HCEC 1CT (cell line): ENCODE measurements at regions not wholly inside any gene's neighbourhood (a gene's known extent, or its start where the extent isn't known, plus 50 kb on each side); places are given as distances from the start of the nearest gene placed in this dataset.

Experiments
- DNase-seq: peaks from one replicate; pipeline ENCODE4 v3.0.0-alpha.2; 2017

DNA sequence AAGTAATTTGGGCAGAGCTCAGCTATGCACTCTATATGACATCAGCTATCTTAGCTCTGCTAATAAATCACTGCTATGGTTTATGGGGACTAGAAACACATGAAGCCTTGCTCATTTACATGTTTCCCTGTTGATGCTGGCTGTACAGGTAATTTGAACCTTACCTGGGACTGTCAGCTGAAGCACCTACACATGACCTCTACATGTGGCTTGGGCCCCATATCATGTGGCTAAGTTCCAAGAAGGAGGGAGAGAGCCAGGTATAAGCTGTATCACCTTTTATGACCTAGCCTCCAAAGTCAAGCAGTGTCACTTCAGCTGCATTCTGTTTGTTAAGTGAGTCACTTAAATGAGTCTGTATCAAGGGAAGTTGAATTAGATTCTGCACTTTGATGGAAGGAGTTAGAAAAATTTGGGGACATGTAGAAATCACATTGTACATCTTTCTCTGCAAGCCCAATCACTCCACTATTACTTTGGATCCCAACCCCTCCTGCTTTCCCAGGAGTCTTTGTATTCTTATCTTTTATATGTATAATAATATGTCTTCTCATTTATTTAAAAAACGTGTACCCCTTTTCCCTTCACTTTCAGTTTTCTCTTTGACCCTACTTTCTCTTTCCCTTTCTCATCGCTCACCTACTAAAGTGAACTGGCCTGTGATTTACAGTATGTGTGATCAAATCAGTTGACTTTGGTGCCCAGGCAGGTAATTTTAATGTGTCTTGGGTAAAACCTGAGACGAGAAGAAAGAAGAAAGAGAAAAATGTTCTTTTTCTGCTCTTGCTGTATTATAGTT lies 53.4 kb upstream of the PRKACB start:
- no peak for DNase-seq

DNA sequence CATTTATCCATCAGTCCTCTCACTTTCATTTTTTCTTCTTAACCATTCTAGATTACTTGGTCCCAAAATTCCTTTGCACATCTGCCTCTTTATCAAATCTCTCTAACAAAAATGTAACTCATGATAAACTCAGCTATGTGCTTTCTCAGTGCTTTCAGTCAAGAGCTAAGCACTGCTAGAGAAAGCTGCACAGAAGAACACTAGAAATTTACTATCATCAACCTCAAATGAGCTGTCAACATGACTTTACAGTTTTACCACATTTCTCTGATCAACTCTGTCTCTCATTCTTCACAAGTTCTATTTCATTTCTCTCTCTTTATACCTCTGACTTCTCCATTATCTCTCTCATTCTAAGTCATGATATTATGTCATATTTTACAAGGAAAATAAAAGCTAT lies 54.2 kb upstream of the PRKACB start:
- no peak for DNase-seq

DNA sequence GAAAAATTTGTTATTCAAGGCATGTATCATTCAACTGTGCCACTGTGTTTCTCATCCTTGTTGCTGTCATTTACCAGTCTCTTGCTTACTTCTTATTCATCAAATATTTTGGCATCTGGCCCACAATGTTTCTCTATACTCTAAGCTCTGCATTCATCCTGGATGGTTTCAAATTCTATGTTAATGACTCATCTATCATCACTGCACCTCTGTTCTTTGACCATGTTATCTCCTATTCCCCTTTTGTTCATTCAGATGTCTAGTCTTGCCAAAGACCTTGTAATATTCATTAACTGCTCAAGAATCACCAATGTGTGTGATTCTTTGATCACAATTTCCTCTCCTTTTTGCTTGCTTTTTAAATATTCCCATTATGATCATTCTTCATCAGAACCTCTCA lies 54.6 kb upstream of the PRKACB start:
- DNase-seq, result peak; percentile 72

DNA sequence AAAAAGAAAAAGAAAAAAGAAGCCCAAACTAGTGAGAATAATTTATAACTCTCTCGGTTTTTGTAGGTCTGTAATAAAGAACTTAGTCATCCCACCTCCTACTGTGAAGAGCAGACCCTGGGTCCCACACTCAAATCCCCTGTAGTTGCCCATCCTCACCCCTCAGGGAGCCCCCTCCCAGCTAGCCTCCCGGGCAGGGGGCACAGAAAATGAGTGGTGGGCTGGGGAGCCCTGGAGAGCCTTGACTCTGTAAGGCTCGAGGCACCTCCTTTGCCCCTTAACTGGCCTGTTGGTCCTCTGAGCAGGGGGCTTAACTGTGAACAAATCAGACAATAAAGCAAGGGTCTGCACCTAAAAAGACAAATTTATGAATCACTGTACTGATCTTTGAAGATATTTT lies 57.5 kb upstream of the PRKACB start:
- no peak for DNase-seq

DNA sequence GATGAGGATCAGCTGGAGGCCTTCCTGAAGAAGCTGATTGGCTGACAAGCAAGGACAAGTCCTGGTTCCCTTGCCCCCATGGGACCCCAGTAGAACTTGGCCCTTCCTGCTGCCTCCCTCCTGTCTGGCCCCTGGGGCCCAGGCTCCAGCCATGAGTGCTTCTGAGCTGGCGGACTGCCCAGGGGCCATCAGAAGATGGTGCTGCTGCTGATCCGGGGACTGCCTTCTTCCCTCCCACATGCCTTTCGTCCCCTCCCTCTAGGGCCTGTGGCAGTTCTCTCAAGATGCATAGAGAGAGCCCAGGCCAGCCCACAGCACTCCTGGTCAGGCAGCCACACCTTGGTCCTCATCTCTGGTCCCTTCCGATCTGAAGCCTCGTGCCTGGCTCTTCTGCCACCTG lies 57.9 kb upstream of the PRKACB start:
- DNase-seq, result no peak

DNA sequence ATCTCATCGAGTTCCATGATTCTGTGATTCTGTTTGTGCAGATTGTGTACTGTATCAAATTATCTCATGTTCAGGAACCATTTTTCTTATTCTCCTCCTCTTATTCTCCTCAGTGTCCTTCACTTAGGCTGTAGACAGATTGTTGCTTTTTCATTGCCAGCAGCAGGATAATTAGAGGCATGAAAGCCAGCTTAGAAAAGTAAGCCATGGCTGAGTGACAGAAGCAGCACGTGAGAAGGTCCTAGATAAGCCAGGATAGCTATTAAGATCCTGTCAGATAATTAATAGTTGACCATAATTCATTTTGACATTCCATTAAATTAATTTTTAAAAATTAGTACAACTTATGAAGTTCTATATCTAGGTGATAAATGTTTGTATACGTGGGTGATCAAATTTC lies 60.8 kb upstream of the PRKACB start:
- no peak for DNase-seq

DNA sequence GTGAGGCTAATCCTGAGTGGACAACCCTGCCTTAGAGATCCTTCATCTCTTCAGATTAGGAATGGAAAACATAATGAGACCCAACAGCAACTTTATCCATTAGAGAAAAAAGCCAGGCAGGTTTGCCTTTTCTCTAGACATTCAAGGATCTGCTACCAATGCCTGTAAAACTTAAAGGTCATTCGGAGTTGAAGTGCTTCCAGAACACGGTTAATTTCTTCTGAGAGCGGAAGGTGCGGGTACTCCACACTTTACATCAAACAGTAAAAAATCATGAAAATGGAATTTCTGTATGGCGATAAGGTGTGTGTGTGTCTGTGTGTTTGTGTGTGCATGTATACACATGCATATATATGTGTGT lies 65.2 kb upstream of the PRKACB start:
- DNase-seq, result no peak

DNA sequence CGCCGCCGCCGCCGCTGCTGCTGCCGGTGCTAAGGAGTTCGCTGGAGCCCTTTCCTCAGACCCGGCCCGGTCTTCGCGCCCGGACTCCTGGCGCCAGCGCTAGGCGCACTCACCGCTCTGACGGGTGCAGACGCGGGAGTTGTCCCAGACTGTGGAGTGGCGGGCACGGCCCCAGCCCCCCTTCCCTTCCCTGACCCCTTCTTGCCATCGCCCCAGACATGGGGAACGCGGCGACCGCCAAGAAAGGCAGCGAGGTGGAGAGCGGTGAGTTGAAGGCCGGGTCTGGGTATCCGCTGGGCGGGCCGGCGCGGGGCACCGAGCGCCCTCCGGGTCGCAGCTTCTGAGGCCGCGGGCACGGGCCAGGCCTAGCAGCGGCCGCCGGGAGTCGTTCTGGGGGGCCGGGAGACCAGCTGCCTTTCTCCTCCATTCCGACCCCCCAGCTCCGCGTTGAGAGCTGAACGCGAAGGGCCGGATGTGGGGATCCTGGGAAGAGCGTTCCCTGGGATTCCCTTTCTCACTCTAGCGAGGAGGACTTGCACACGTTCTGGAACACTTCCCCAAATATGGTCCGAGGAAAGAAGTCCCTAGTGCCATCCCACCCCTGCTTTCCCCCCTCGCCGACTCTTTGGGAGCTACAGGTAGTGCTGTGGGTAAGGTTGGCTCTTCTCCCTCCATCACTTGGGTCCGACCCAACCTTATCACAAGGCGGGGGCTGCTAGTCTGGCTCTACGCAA lies 65.8 kb upstream of the PRKACB start:
- DNase-seq, result peak; percentile 50

DNA sequence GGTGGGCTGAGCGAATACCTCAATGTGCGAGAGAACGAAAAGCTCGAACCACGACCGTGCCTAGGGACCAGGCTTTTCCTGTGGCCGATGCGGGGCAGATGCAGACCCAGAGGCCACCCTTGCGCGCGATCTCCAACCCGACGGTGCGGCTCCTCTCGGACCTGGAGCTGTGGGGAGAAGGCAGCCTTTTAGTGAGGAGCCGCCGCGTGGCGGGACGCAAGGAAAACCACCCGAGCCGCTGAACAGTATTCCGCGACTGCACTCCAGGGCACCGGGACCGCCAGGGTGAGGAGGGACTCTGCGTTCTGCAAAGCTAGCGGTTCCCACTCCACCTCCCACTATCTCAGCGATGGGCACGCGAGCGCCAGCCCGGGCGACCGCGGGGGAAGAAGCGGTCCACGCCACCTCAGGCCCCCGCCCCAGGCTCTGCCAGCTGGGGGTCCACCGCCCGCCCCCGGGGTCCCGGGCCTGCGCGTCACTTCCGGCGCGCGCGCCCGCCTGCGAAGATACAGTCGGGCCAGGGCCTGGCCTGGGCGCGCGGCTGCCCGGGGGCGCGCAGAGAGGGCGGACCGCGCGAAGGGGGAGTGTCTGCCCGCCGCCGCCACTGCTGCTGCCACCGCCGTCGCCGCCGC lies 66.5 kb upstream of the PRKACB start:
- peak; percentile 81 for DNase-seq

DNA sequence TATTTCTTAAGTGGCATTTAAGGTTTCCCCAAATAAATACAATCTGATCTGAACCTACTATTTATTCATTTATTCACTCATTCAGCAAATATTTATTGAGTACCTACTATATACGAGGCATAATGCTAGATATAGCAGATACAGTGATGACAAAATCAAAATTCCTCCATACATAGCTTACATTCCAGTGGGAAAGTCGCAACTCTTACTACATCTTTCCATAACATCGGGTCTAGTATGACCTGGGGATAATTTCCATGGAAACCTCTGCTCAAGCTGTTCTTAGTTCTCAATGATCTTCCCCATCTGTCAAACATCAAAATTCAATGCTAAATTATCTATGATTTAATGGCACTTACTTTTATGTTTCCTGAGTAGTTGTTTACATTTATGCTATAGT lies 70.8 kb upstream of the PRKACB start:
- DNase-seq, result peak; percentile 62

DNA sequence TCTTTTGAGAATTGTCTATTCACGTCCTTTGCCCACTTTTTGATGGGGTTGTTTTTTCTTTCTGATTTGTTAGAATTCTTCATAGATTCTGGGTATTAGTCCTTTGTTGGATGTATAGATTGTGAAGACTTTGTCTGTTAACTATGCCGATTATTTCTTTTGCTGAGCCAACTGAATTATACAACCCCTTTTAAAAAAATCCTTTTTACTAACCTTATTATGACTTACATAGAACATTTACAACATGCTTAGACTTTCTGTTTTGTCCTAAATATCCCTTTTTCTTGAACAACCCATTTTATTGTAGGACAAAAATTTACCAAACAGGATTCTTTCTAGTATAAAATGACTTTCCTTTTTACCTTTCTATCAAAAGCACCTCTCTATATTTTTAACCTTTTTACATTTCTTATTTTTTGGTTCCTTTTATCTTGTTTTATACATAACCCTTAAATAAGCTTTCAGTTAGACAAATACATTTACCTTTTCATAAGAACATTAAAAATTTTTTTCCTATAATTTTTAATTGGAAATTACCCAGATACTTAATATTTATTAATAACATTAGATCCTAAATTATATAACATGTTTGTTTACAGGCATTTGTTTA lies 70.4 kb upstream of the TTLL7 start:
- no peak for DNase-seq

DNA sequence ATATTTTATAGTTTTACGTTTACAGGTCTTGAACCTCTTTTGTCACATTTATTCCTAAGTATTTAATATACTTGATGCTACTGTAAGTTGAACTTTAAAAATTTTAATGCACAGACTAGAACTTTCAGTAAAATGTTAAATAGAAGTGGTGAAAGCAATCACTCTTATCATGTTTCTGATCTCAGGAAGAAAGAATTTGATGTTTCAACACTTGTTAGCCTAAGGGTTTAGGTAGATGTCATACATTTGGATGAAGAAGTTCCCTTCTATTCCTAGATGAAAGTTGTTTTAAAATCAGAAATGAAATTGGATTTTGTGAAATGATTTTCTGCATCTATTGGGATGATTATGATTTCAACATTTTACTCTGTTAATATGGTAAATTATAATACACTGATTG lies 63.6 kb upstream of the TTLL7 start:
- DNase-seq, result no peak

DNA sequence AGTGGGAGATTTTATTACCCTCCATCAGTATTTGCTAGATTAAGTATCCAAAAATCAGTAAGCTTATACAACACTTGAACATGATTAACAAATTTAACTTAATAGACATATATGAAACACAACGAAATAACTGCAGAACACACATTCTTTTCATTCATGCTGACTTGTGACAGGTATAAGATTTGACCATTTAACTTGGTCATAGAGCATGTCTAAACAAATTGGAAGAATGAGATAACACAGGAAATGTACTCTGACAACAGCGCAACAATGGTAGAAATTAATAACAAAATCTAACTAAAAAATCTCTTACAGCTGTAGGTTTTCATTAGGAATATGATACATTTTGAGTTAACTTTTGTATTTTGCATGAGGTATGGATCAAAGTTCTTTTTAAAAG lies 62.4 kb upstream of the TTLL7 start:
- no peak for DNase-seq

DNA sequence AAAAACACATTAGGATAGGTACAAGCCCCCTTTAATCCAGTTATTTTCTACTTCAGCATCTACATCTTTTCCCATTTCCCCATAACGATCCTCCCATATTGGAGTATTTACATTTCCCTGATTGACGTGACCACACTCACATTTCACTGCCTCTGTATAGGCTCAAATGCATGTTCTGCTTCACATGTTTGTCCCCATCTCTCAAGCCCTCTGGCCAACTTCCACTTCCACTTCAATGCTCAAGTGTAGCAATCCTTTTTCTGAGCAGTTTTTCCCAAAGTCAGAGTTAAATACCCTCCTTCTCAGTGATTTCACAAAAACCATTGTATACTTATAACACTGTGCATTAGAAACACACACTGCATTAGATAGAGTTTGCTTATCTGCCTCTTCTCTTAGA lies 61.8 kb upstream of the TTLL7 start:
- no peak for DNase-seq

DNA sequence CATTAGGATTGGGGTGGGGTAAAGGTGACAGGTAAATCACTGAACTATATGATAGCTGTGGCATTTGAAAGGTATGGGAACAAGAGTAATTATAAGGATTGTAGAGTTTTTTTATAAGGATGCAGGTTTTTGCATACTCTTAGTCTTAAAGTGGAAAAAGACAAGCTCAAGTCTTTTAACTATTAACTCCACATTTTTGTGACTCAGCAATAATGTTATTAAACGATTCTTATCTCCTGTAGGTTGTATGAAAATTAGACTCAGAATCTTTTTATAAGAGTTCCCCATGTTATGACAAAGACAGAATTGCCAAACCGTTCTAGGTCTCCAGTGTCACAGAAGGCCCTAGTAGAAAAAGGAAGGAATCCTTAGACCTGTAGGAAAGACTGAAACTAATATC lies 49.9 kb upstream of the TTLL7 start:
- no peak for DNase-seq
